Keratinocyte (primary cell): ENCODE measurements at regions not wholly inside any gene's neighbourhood (a gene's known extent, or its start where the extent isn't known, plus 50 kb on each side); places are given as distances from the start of the nearest gene placed in this dataset.

ENCODE experiments used
- DNase-seq: peaks from one replicate; pipeline ENCODE4 v3.0.0-alpha.2; 2011; ENCODE audit warnings: low read depth, missing footprints, low spot score
- FAIRE-seq: peaks from 2 replicates; lab custom pipeline; 2011; peaks lifted over from hg19 to GRCh38; lab: Jason Lieb, UNC
- H2AFZ ChIP-seq: 2 replicates; pipeline ENCODE4 v1.6.0; 2012; ENCODE audit warnings: low read length, control low read depth, inconsistent platforms; ENCODE audit not compliant: control insufficient read depth
- H3K27ac ChIP-seq: 2 replicates; pipeline ENCODE4 v1.5.1; 2011; ENCODE audit warnings: low read length; ENCODE audit not compliant: control insufficient read depth, insufficient read depth
- H3K27me3 ChIP-seq: 3 replicates; pipeline ENCODE4 v1.6.0; 2011; ENCODE audit warnings: low read length; ENCODE audit not compliant: control insufficient read depth, insufficient read depth; ENCODE audit errors: extremely low read depth
- H3K36me3 ChIP-seq, 2 experiments: 2 replicates in 1 of 2; 3 replicates in 1 of 2; pipeline ENCODE4 v1.5.1; 2011; ENCODE audit warnings: low read length in 2 of 2, mild to moderate bottlenecking in 1 of 2; ENCODE audit not compliant: control insufficient read depth in 2 of 2, insufficient read depth in 2 of 2; ENCODE audit errors: extremely low read depth in 1 of 2
- H3K4me1 ChIP-seq: 3 replicates; pipeline ENCODE4 v1.5.1; 2011; ENCODE audit warnings: low read length; ENCODE audit not compliant: control insufficient read depth, insufficient read depth; ENCODE audit errors: extremely low read depth
- H3K4me2 ChIP-seq: 3 replicates; pipeline ENCODE4 v1.6.0; 2011; ENCODE audit warnings: low read depth, low read length; ENCODE audit not compliant: control insufficient read depth, insufficient read depth; ENCODE audit errors: extremely low read depth
- H3K4me3 ChIP-seq, 3 experiments: fragments of 200-600 bp in 1 of 3; sonication (generic) in 1 of 3; 2 replicates in 2 of 3; 3 replicates in 1 of 3; pipeline ENCODE4 v1.5.1; 2011 to 2016; ENCODE audit warnings: low read length in 3 of 3, mild to moderate bottlenecking in 3 of 3, control low read depth in 2 of 3, inconsistent platforms in 1 of 3, low read depth in 1 of 3, mixed read lengths in 1 of 3, mixed run types in 1 of 3, moderate library complexity in 1 of 3; ENCODE audit not compliant: control insufficient read depth in 2 of 3, insufficient read depth in 2 of 3; ENCODE audit errors: extremely low read depth in 1 of 3
- H3K79me2 ChIP-seq: 2 replicates; pipeline ENCODE4 v1.6.0; 2012; ENCODE audit warnings: low read length; ENCODE audit not compliant: control insufficient read depth, insufficient read depth
- H3K9ac ChIP-seq: 3 replicates; pipeline ENCODE4 v1.6.0; 2011; ENCODE audit warnings: low read length; ENCODE audit not compliant: control insufficient read depth, insufficient read depth; ENCODE audit errors: extremely low read depth
- H3K9me1 ChIP-seq: 3 replicates; pipeline ENCODE4 v1.6.0; 2011; ENCODE audit warnings: low read length; ENCODE audit not compliant: control insufficient read depth, insufficient read depth; ENCODE audit errors: extremely low read depth
- H3K9me3 ChIP-seq: 2 replicates; pipeline ENCODE4 v1.5.1; 2012; ENCODE audit warnings: low read depth, low read length; ENCODE audit not compliant: control insufficient read depth
- H4K20me1 ChIP-seq: 3 replicates; pipeline ENCODE4 v1.6.0; 2011; ENCODE audit warnings: low read length; ENCODE audit not compliant: control insufficient read depth, insufficient read depth; ENCODE audit errors: extremely low read depth
- EZH2 ChIP-seq: IDR thresholded peaks from one replicate; pipeline ENCODE4 v1.6.1; 2012; ENCODE audit warnings: inconsistent platforms, mild to moderate bottlenecking, low read length, moderate library complexity
- dilution Hi-C: fragments of 300-500 bp; cut with MboI; formaldehyde crosslinking; loops from one replicate; pipeline ENCODE4 v1.7.0; 2020; ENCODE audit warnings: low sequenced_read_pairs; ENCODE audit not compliant: extremely low pct_ligation_motif_present
- TF ChIP-seq, protein P1 (sequence below), 3 experiments: IDR thresholded peaks in 1 of 3; conservative IDR thresholded peaks in 1 of 3; optimal IDR thresholded peaks in 1 of 3; 2 replicates in 2 of 3; 3 replicates in 1 of 3; pipeline versions ENCODE3 to v1.5.1; 2011; ENCODE audit warnings: low read length in 3 of 3, mild to moderate bottlenecking in 3 of 3, moderate library complexity in 2 of 3, control low read depth in 1 of 3, inconsistent platforms in 1 of 3; ENCODE audit not compliant: insufficient read depth in 2 of 3; ENCODE audit errors: extremely low read depth in 1 of 3

DNA sequence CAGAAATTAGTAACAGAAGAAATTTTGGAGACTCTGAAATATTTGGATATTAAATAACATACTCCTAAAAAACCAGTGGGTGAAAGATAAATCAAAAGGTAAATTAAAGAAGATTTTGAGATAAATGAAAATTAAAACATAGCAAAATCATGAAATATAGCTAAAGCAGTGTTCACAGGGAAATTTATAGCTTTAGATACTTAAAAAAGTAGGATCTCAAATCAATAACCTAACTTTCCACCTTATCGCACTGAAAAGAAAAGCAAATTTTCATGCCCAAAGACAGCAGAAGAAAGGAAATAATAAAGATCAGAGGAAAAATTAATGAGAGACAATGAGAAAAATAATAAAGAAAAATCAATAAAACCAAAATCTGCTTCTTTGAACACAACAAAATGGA lies 135.1 kb upstream of the KLF7 start:
- no peaks in the 10 kb centered on the region for H4K20me1 ChIP-seq
- no peak overlapping the region for H3K4me3 ChIP-seq
- FAIRE-seq, result no peak
- no peaks in the 10 kb centered on the region for H3K9me1 ChIP-seq
- no peak for DNase-seq
- no peak overlapping the region for H3K27ac ChIP-seq
- dilution Hi-C loops, result no loop called here
- no peak overlapping the region for H2AFZ ChIP-seq
- no peaks in the 10 kb centered on the region for H3K27me3 ChIP-seq
- TF ChIP-seq EZH2, result no peak
- H3K9me3 ChIP-seq, result no peaks in the 10 kb centered on the region
- H3K4me1 ChIP-seq, result no peaks in the 10 kb centered on the region
- no peak overlapping the region for H3K4me2 ChIP-seq
- H3K79me2 ChIP-seq, result no peaks in the 10 kb centered on the region
- H3K36me3 ChIP-seq, result no peaks in the 10 kb centered on the region
- H3K9ac ChIP-seq, result no peak overlapping the region

DNA sequence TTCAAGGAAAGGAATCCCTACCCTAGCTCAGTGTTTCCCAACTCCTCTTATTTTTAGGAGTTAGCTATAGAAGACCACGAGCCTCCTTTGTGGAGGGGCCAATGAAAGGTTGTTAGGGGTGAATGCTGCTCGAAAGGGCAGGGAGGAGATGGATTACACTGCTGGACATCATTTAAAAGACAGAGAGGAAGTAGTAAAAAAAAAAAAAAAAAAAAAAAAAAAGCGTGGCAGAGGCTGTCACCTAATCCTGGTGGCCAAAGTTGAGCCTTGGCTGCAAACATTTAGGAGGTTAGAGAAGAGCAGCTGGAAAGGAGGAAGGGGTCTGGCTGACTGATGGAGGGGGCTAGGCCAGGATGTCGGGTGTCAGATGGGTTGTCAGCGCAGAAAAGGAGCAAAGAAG lies 139.0 kb upstream of the KLF7 start:
- H3K79me2 ChIP-seq, result no peaks in the 10 kb centered on the region
- H3K27ac ChIP-seq, result no peak overlapping the region
- no peaks in the 10 kb centered on the region for H4K20me1 ChIP-seq
- no peak overlapping the region for H3K4me3 ChIP-seq
- no peak for TF ChIP-seq EZH2
- TF ChIP-seq, protein P1, sequence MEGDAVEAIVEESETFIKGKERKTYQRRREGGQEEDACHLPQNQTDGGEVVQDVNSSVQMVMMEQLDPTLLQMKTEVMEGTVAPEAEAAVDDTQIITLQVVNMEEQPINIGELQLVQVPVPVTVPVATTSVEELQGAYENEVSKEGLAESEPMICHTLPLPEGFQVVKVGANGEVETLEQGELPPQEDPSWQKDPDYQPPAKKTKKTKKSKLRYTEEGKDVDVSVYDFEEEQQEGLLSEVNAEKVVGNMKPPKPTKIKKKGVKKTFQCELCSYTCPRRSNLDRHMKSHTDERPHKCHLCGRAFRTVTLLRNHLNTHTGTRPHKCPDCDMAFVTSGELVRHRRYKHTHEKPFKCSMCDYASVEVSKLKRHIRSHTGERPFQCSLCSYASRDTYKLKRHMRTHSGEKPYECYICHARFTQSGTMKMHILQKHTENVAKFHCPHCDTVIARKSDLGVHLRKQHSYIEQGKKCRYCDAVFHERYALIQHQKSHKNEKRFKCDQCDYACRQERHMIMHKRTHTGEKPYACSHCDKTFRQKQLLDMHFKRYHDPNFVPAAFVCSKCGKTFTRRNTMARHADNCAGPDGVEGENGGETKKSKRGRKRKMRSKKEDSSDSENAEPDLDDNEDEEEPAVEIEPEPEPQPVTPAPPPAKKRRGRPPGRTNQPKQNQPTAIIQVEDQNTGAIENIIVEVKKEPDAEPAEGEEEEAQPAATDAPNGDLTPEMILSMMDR (optimal IDR thresholded peaks at IDR 0.05 in 1 of 3, IDR thresholded peaks at IDR 0.05 in 1 of 3, conservative IDR thresholded peaks at IDR 0.05 in 1 of 3; ENCODE audit: extremely low read depth in 1 of 3, insufficient read depth in 2 of 3, low read length in 3 of 3), result no peak
- no peaks in the 10 kb centered on the region for H3K27me3 ChIP-seq
- H3K9me3 ChIP-seq, result no peaks in the 10 kb centered on the region
- H3K4me2 ChIP-seq, result no peak overlapping the region
- no peaks in the 10 kb centered on the region for H3K9me1 ChIP-seq
- FAIRE-seq, result no peak
- dilution Hi-C loops, result no loop called here
- H3K36me3 ChIP-seq, result no peaks in the 10 kb centered on the region
- no peaks in the 10 kb centered on the region for H3K4me1 ChIP-seq
- DNase-seq, result no peak
- H3K9ac ChIP-seq, result no peak overlapping the region
- no peak overlapping the region for H2AFZ ChIP-seq

DNA sequence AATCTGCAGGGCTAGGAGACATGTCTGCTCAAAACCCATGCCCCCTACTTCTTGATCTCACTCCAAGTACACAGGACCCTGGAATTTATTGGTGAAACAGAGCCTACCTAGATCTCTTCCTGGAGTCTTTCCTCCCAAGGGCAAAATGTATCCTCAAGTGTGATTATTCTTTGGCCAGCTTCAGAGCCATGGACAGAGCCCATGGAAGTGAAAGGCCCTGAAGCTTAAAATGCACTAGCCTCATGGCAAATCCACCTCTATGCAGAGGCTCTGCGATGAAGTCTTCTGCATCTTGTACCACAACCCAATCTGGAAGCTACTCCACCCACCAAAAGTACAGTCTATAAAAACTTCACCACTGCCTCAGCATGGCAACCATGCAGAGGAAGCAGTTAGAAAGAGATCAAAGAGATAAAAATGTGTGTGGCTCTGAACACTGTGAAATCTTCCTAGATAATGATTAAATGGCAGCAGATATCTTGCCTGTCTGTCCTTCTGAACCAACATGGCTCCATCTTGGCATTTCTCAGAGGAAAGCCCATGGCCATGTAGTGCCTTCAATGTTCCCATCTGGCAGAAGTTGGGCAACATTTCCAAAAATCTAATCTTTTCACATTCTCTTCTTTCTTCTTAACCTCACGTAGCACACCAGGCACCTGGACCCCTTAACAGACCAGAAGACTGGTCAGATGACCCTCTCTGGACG lies 142.9 kb upstream of the KLF7 start:
- H3K9ac ChIP-seq, result no peak overlapping the region
- H3K27me3 ChIP-seq, result no peaks in the 10 kb centered on the region
- no peaks in the 10 kb centered on the region for H4K20me1 ChIP-seq
- no peak overlapping the region for H2AFZ ChIP-seq
- TF ChIP-seq, protein P1 (optimal IDR thresholded peaks at IDR 0.05 in 1 of 3, IDR thresholded peaks at IDR 0.05 in 1 of 3, conservative IDR thresholded peaks at IDR 0.05 in 1 of 3; ENCODE audit: extremely low read depth in 1 of 3, insufficient read depth in 2 of 3, low read length in 3 of 3), result no peak
- TF ChIP-seq EZH2, result no peak
- H3K9me1 ChIP-seq, result no peaks in the 10 kb centered on the region
- H3K36me3 ChIP-seq, result no peaks in the 10 kb centered on the region
- no peak for DNase-seq
- no peak overlapping the region for H3K4me3 ChIP-seq
- H3K9me3 ChIP-seq, result no peaks in the 10 kb centered on the region
- FAIRE-seq, result no peak
- dilution Hi-C loops, result no loop called here
- H3K4me1 ChIP-seq, result peaks cover 16% of the 10 kb centered on the region
- no peak overlapping the region for H3K27ac ChIP-seq
- no peaks in the 10 kb centered on the region for H3K79me2 ChIP-seq
- no peak overlapping the region for H3K4me2 ChIP-seq
